ENCODE measurements at regions not wholly inside any gene's neighbourhood (a gene's known extent, or its start where the extent isn't known, plus 50 kb on each side); places are given as distances from the start of the nearest gene placed in this dataset.

DNA sequence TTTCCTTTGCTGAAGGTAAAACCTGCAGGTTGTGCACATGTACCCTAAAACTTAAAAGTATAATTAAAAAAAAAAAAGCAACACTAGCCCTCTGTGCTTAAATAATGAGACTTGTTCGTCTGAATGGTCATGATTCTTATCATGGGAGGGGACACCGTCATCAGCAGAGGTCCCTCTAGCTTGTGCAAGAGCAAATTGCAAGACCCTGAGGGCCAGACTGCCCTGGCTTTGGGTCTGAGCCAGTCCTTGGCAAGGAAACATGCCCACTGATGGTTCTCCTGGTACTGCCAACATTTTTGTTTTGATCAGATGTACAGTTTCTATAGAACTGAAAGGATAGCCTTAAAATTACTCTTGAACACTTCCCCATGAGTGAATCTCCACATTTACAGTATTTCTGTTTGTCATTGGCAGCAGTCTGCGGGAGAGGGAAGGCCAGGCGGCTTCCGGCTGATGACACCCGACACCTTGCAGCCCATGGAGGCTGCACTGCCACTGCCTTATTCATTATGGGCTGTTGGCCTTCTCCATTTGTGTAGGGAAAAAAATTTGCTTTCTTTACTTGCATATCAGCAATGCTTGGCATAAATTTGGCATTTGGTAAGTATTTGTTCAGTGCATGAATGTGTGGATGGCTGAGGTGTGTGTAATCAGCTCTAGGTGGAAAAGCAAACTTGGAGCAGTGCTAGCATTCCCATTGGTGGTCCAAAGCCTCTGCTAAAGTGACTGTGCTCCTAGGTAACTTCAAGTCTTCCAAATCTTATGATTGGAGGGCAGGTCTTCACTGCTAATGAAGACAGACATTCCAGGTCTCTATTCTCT, 161.6 kb upstream of the ALKAL2 start:
- H3K4me1 ChIP-seq, result no peaks in the 10 kb centered on the region
- DNase-seq (no peak), ATAC-seq (no peak)
- no peaks in the 10 kb centered on the region for H3K27me3 ChIP-seq
- H3K4me3 ChIP-seq, result no peak overlapping the region
- H3K27ac ChIP-seq, result no peak overlapping the region
- TF ChIP-seq POLR2A (IDR thresholded peaks at IDR 0.05), result no peak
- TF ChIP-seq, protein P1, sequence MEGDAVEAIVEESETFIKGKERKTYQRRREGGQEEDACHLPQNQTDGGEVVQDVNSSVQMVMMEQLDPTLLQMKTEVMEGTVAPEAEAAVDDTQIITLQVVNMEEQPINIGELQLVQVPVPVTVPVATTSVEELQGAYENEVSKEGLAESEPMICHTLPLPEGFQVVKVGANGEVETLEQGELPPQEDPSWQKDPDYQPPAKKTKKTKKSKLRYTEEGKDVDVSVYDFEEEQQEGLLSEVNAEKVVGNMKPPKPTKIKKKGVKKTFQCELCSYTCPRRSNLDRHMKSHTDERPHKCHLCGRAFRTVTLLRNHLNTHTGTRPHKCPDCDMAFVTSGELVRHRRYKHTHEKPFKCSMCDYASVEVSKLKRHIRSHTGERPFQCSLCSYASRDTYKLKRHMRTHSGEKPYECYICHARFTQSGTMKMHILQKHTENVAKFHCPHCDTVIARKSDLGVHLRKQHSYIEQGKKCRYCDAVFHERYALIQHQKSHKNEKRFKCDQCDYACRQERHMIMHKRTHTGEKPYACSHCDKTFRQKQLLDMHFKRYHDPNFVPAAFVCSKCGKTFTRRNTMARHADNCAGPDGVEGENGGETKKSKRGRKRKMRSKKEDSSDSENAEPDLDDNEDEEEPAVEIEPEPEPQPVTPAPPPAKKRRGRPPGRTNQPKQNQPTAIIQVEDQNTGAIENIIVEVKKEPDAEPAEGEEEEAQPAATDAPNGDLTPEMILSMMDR (IDR thresholded peaks at IDR 0.05 in 4 of 5, conservative IDR thresholded peaks at IDR 0.05 in 1 of 5), result no peak
- H3K36me3 ChIP-seq, result no peaks in the 10 kb centered on the region
- in situ Hi-C loops (cut with MboI; ENCODE audit: low sequenced_read_pairs in 4 of 4), result no loop called here
- intact Hi-C loops (cut with DNase I; ENCODE audit: low total_unique reads), result no loop called here
- H3K9me3 ChIP-seq, result no peaks in the 10 kb centered on the region

DNA sequence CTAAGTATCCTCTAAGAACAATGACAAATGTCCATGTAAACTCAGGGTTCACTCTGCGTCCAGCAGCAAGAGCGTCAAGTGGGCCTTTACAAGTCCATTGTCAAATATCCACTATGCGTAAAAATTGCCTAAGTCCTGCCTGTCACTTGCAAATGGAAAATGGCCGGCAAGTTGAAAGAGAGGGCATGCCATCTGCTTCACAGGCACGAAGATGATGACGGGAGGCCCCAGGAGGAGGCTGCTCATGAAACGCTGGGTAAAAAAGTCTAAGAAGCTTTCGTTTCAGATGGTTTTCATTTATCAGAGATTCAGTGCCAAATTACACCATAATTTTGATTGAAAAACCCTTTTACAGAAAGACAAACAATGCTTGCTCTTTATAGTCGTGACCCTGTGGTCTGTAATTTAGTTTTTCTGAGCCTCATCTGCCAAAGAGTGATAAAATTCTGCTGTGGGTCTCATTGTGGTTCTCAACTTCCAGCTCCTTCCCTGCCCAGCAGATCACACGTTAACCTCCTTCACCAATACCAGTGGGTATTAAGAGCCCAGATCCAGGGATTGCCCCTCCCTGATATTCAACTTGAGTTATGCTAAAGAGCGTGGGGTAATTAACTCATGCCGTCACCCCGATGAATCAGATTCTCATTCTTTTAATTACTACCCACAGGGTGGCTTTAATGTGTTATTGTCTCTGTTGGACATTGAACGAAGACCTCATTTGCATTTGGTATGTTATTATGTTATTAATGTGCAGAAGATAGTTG, 160.2 kb upstream of the ALKAL2 start:
- Histone ChIP-seq H3K27ac (no peak overlapping the region), H3K4me3 (no peak overlapping the region), H3K27me3 (no peaks in the 10 kb centered on the region), H3K4me1 (no peaks in the 10 kb centered on the region), H3K36me3 (no peaks in the 10 kb centered on the region), H3K9me3 (no peaks in the 10 kb centered on the region)
- no peak for ATAC-seq
- intact Hi-C loops (cut with DNase I; ENCODE audit: low total_unique reads) (no loop called here), in situ Hi-C loops (cut with MboI; ENCODE audit: low sequenced_read_pairs in 4 of 4) (no loop called here)
- DNase-seq, result no peak
- TF ChIP-seq, protein P1 (IDR thresholded peaks at IDR 0.05 in 4 of 5, conservative IDR thresholded peaks at IDR 0.05 in 1 of 5), result no peak
- no peak for TF ChIP-seq POLR2A (IDR thresholded peaks at IDR 0.05)

DNA sequence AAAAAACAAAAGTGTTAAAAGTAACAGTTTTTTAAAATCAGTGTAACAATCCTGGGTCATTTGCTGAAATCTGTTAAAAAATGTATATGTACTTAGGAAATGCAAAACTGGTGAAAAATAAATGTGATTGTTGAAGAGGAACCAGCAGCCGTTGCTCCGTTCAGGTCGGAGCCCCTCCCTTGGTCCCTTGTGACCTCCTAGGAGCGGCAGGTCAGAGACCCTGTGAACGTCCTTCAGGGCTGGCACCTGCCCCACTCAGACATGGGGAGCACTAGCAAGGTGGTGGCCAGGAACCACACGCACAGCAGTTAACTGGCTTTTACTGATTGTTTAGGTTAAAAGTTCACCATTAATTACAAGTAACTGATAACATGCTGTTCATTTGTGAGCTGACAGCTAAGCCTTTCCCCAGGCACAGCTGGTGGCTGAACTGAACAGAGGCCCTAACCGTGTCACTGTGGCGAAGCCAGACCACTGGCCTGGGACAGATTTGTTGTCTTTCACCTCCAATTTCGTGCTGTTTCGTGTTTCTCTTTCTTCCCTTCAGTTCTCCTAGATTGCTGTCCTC, 159.2 kb upstream of the ALKAL2 start:
- in situ Hi-C loops (cut with MboI; ENCODE audit: low sequenced_read_pairs in 4 of 4) (no loop called here), intact Hi-C loops (cut with DNase I; ENCODE audit: low total_unique reads) (no loop called here)
- Histone ChIP-seq H3K36me3 (no peaks in the 10 kb centered on the region), H3K4me3 (no peak overlapping the region), H3K27me3 (no peaks in the 10 kb centered on the region), H3K4me1 (no peaks in the 10 kb centered on the region), H3K9me3 (no peaks in the 10 kb centered on the region), H3K27ac (no peak overlapping the region)
- DNase-seq, result no peak
- no peak for ATAC-seq
- no peak for TF ChIP-seq POLR2A (IDR thresholded peaks at IDR 0.05)
- TF ChIP-seq, protein P1 (IDR thresholded peaks at IDR 0.05 in 4 of 5, conservative IDR thresholded peaks at IDR 0.05 in 1 of 5), result no peak

DNA sequence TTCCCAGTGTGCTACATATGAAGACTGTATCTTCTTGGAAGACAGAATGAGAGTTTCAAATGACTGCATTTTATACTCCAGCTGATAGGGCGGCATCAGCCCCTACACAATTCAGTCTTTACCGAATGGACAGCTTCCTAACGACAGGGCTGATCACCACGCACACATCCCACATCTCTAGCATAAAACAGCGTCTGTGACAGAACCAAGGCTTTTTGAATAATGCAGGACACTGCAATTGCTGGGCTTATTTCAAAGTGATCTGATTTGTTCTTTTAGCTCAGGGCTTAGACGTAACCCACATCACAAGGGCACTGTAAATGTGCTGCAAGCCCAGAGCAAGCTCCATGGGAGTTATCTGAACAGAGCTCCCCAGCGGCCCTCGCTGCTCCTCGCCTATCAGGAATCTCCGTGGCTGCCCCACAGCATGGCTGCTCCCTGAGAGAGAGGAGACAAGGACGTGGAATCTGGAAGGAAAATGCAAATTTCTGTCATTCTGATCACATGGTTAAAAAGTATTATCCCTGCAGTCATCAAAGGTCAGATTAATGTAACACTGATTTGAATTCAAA, 158.5 kb upstream of the ALKAL2 start:
- no peak overlapping the region for H3K27ac ChIP-seq
- TF ChIP-seq, protein P1 (IDR thresholded peaks at IDR 0.05 in 4 of 5, conservative IDR thresholded peaks at IDR 0.05 in 1 of 5), result no peak
- TF ChIP-seq POLR2A (IDR thresholded peaks at IDR 0.05), result no peak
- ATAC-seq (no peak), DNase-seq (no peak)
- H3K27me3 ChIP-seq, result no peaks in the 10 kb centered on the region
- H3K9me3 ChIP-seq, result no peaks in the 10 kb centered on the region
- intact Hi-C loops (cut with DNase I; ENCODE audit: low total_unique reads), result no loop called here
- in situ Hi-C loops (cut with MboI; ENCODE audit: low sequenced_read_pairs in 4 of 4), result no loop called here
- no peaks in the 10 kb centered on the region for H3K36me3 ChIP-seq
- H3K4me1 ChIP-seq, result no peaks in the 10 kb centered on the region
- no peak overlapping the region for H3K4me3 ChIP-seq

All from gastrocnemius medialis (tissue), 4 donors.